Inferior parietal cortex (tissue), 1 donor: ENCODE measurements at regions not wholly inside any gene's neighbourhood (a gene's known extent, or its start where the extent isn't known, plus 50 kb on each side); places are given as distances from the start of the nearest gene placed in this dataset.
"Not testable (repeated sequence)": the region's sequence is repeated elsewhere in the genome, so short reads cannot be mapped to it uniquely, and the experiment has no call there.

ENCODE experiments used
- DNase-seq: peaks from one replicate; pipeline ENCODE4 v3.0.0-alpha.2; 2016; ENCODE audit errors: extremely low spot score

GRCh38 chr3:3902161-3902560 lies 102.9 kb downstream of the LRRN1 start:
- no peak for DNase-seq

- no peak for DNase-seq
Observed at GRCh38 chr3:3906171-3906570, 106.9 kb downstream of the LRRN1 start.

- no peak for DNase-seq
Observed at GRCh38 chr3:3907023-3907422, 107.8 kb downstream of the LRRN1 start.

- DNase-seq: no peak
Observed at GRCh38 chr3:3918763-3919162, 119.5 kb downstream of the LRRN1 start.

GRCh38 chr3:3919316-3919715 lies 120.1 kb downstream of the LRRN1 start:
- no peak for DNase-seq

- no peak for DNase-seq
Observed at GRCh38 chr3:3923619-3924018, 124.4 kb downstream of the LRRN1 start.

- no peak for DNase-seq
Observed at GRCh38 chr3:3927198-3927597, 128.0 kb downstream of the LRRN1 start.

GRCh38 chr3:3927965-3928364 lies 128.7 kb downstream of the LRRN1 start:
- DNase-seq: no peak

- not testable (repeated sequence) for DNase-seq
Observed at GRCh38 chr3:3941380-3941779, 142.1 kb downstream of the LRRN1 start.

- no peak for DNase-seq
Observed at GRCh38 chr3:3951071-3951470, 151.8 kb downstream of the LRRN1 start.

- DNase-seq: no peak
Observed at GRCh38 chr3:3951501-3951900, 152.3 kb downstream of the LRRN1 start.

GRCh38 chr3:3962867-3963266 lies 163.6 kb downstream of the LRRN1 start:
- not testable (repeated sequence) for DNase-seq

GRCh38 chr3:3984053-3984452 lies 184.8 kb downstream of the LRRN1 start:
- DNase-seq: no peak

- DNase-seq: no peak
Observed at GRCh38 chr3:3991598-3991997, 192.4 kb downstream of the LRRN1 start.

GRCh38 chr3:3992312-3992874 lies 193.2 kb downstream of the LRRN1 start:
- no peak for DNase-seq

- DNase-seq: peak; percentile 75
Observed at GRCh38 chr3:3998140-3998922, 199.1 kb downstream of the LRRN1 start.

GRCh38 chr3:3999340-3999739 lies 200.1 kb downstream of the LRRN1 start:
- DNase-seq: not testable (repeated sequence)

GRCh38 chr3:4001976-4002375 lies 202.7 kb downstream of the LRRN1 start:
- DNase-seq: no peak

- DNase-seq: no peak
Observed at GRCh38 chr3:4006288-4006687, 207.1 kb downstream of the LRRN1 start.

- DNase-seq: no peak
Observed at GRCh38 chr3:4008205-4008604, 209.0 kb downstream of the LRRN1 start.

- no peak for DNase-seq
Observed at GRCh38 chr3:4011166-4011565, 211.9 kb downstream of the LRRN1 start.

GRCh38 chr3:4015426-4015825 lies 216.2 kb downstream of the LRRN1 start:
- DNase-seq: no peak

GRCh38 chr3:4019501-4019900 lies 220.3 kb downstream of the LRRN1 start:
- DNase-seq: no peak

GRCh38 chr3:4021162-4021561 lies 221.9 kb downstream of the LRRN1 start:
- DNase-seq: no peak
